HepG2 (cell line): ENCODE measurements at regions not wholly inside any gene's neighbourhood (a gene's known extent, or its start where the extent isn't known, plus 50 kb on each side); places are given as distances from the start of the nearest gene placed in this dataset.

Experiments
- ARNT2 ChIP-seq: sonication (generic); formaldehyde crosslinking; IDR thresholded peaks from 2 replicates; pipeline ENCODE4 v1.8.0; 2022; ENCODE audit warnings: mild to moderate bottlenecking, low read depth, missing genetic modification reagents, moderate library complexity
- BCL6 ChIP-seq: IDR thresholded peaks from 2 replicates; pipeline ENCODE4 v1.6.1; 2016; ENCODE audit warnings: missing genetic modification reagents, missing compliant biosample characterization
- CHD4 ChIP-seq: fragments of 200-600 bp; sonication (generic); IDR thresholded peaks from 2 replicates; pipeline ENCODE4 v1.7.0; 2017; ENCODE audit warnings: mild to moderate bottlenecking, low read length, borderline replicate concordance
- IRX3 ChIP-seq: sonication (generic); formaldehyde crosslinking; IDR thresholded peaks from 2 replicates; pipeline ENCODE4 v1.8.1; 2023; ENCODE audit warnings: mild to moderate bottlenecking, low read depth, missing genetic modification reagents, borderline replicate concordance
- TBL1XR1 ChIP-seq: fragments of 150-350 bp; IDR thresholded peaks from 2 replicates; pipeline ENCODE4 v1.6.1; 2014; ENCODE audit warnings: borderline replicate concordance, low read length; ENCODE audit not compliant: partially characterized antibody
- TCF7L2 ChIP-seq: IDR thresholded peaks from 2 replicates; pipeline ENCODE4 v1.6.1; 2011; ENCODE audit warnings: mild to moderate bottlenecking, low read depth, low read length, moderate library complexity
- ZNF563 ChIP-seq: sonication (generic); formaldehyde crosslinking; IDR thresholded peaks from 2 replicates; pipeline ENCODE4 v1.8.0; 2022; ENCODE audit warnings: mild to moderate bottlenecking, moderate library complexity, missing genetic modification reagents
- TF ChIP-seq, protein P1 (sequence below): sonication (generic); formaldehyde crosslinking; IDR thresholded peaks from 2 replicates; pipeline ENCODE4 v1.9.0; 2021; ENCODE audit warnings: missing genetic modification reagents, mild to moderate bottlenecking, borderline replicate concordance
- TF ChIP-seq, protein P2 (sequence below), 2 experiments: fragments of 450-650 bp in 1 of 2; sonication (generic) in 1 of 2; formaldehyde crosslinking; IDR thresholded peaks; 2 replicates each; pipeline versions ENCODE4 v1.5.0 to v1.8.0; 2020 to 2022; ENCODE audit warnings: mild to moderate bottlenecking in 1 of 2, missing genetic modification reagents in 1 of 2
- TF ChIP-seq, protein P3 (sequence below): sonication (generic); formaldehyde crosslinking; IDR thresholded peaks from 2 replicates; pipeline ENCODE4 v1.8.0; 2022; ENCODE audit warnings: missing genetic modification reagents, mild to moderate bottlenecking, borderline replicate concordance
- TF ChIP-seq, protein P4 (sequence below): sonication (generic); formaldehyde crosslinking; IDR thresholded peaks from 2 replicates; pipeline ENCODE4 v1.5.0; 2020; ENCODE audit warnings: missing genetic modification reagents, mild to moderate bottlenecking, borderline replicate concordance
- TF ChIP-seq, protein P5 (sequence below): sonication (generic); formaldehyde crosslinking; IDR thresholded peaks from 2 replicates; pipeline ENCODE4 v1.8.1; 2023; ENCODE audit warnings: mild to moderate bottlenecking, inconsistent platforms, moderate library complexity, missing genetic modification reagents, borderline replicate concordance
- TF ChIP-seq, protein P6 (sequence below): sonication (generic); formaldehyde crosslinking; IDR thresholded peaks from 2 replicates; pipeline ENCODE4 v1.4.0; 2020; ENCODE audit warnings: missing genetic modification reagents, borderline replicate concordance
- TF ChIP-seq, protein P7 (sequence below): sonication (generic); formaldehyde crosslinking; IDR thresholded peaks from 2 replicates; pipeline ENCODE4 v1.5.0; 2020; ENCODE audit warnings: missing genetic modification reagents

DNA sequence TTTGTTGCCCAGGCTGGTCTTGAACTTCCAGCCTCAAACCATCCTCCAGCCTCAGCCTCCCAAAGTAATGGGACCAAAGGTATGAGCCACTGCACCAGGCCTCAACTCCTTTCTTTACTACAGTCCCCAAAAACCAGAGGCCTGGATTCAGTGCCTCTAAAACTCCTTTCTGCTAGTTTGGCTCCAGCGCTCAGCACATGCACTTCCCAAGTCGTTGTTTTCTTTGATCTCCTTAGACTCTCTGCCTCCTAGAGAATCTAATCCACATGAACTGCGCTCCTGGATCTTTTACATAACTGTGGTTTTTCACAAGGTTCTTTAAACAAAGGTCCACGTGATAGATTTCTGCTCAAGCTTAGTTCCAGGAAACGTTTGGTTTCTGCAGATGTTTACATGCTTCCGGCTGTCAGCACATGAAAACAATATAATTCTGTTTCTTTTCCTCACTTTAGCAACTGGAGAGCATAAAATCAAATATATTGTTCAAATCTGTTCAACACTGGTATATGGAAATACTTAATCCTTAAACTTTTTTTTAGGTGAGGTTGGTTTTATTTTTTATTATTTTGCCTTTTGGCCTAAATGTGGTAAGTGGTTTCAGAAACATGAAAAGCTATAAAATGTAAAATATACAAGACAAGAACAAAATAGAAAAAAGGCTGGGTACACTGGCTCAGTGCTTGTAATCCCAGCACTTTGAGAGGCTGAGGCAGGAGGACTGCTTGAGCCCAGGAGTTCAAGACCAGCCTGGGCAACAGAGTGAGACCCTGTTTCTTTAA, 270.5 kb upstream of the MKLN1 start (continued):
- TF ChIP-seq BCL6 = peak; percentile 97
- TF ChIP-seq, protein P1, sequence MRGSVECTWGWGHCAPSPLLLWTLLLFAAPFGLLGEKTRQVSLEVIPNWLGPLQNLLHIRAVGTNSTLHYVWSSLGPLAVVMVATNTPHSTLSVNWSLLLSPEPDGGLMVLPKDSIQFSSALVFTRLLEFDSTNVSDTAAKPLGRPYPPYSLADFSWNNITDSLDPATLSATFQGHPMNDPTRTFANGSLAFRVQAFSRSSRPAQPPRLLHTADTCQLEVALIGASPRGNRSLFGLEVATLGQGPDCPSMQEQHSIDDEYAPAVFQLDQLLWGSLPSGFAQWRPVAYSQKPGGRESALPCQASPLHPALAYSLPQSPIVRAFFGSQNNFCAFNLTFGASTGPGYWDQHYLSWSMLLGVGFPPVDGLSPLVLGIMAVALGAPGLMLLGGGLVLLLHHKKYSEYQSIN = no peak
- TF ChIP-seq, protein P2, sequence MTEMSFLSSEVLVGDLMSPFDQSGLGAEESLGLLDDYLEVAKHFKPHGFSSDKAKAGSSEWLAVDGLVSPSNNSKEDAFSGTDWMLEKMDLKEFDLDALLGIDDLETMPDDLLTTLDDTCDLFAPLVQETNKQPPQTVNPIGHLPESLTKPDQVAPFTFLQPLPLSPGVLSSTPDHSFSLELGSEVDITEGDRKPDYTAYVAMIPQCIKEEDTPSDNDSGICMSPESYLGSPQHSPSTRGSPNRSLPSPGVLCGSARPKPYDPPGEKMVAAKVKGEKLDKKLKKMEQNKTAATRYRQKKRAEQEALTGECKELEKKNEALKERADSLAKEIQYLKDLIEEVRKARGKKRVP (CRISPR knock-in tag; IDR thresholded peaks at IDR 0.05) = peak in 1 of 2 experiments; percentile 86; a peak in 2 of 4 replicates
- TF ChIP-seq, protein P3, sequence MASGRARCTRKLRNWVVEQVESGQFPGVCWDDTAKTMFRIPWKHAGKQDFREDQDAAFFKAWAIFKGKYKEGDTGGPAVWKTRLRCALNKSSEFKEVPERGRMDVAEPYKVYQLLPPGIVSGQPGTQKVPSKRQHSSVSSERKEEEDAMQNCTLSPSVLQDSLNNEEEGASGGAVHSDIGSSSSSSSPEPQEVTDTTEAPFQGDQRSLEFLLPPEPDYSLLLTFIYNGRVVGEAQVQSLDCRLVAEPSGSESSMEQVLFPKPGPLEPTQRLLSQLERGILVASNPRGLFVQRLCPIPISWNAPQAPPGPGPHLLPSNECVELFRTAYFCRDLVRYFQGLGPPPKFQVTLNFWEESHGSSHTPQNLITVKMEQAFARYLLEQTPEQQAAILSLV = no peak
- no peak for TF ChIP-seq TBL1XR1
- TF ChIP-seq ZNF563 (CRISPR knock-in tag) = no peak
- TF ChIP-seq ARNT2 (CRISPR knock-in tag) = peak; percentile 73
- TF ChIP-seq, protein P4, sequence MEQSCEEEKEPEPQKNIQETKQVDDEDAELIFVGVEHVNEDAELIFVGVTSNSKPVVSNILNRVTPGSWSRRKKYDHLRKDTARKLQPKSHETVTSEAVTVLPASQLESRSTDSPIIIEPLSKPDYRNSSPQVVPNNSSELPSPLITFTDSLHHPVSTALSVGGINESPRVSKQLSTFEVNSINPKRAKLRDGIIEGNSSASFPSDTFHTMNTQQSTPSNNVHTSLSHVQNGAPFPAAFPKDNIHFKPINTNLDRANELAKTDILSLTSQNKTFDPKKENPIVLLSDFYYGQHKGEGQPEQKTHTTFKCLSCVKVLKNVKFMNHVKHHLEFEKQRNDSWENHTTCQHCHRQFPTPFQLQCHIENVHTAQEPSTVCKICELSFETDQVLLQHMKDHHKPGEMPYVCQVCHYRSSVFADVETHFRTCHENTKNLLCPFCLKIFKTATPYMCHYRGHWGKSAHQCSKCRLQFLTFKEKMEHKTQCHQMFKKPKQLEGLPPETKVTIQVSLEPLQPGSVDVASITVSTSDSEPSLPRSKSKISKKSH = no peak
- TF ChIP-seq, protein P5, sequence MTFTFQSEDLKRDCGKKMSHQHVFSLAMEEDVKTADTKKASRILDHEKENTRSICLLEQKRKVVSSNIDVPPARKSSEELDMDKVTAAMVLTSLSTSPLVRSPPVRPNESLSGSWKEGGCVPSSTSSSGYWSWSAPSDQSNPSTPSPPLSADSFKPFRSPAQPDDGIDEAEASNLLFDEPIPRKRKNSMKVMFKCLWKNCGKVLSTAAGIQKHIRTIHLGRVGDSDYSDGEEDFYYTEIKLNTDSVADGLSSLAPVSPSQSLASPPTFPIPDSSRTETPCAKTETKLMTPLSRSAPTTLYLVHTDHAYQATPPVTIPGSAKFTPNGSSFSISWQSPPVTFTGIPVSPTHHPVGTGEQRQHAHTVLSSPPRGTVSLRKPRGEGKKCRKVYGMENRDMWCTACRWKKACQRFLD (CRISPR knock-in tag) = no peak
- TF ChIP-seq TCF7L2 = no peak
- TF ChIP-seq IRX3 = no peak
- TF ChIP-seq, protein P6, sequence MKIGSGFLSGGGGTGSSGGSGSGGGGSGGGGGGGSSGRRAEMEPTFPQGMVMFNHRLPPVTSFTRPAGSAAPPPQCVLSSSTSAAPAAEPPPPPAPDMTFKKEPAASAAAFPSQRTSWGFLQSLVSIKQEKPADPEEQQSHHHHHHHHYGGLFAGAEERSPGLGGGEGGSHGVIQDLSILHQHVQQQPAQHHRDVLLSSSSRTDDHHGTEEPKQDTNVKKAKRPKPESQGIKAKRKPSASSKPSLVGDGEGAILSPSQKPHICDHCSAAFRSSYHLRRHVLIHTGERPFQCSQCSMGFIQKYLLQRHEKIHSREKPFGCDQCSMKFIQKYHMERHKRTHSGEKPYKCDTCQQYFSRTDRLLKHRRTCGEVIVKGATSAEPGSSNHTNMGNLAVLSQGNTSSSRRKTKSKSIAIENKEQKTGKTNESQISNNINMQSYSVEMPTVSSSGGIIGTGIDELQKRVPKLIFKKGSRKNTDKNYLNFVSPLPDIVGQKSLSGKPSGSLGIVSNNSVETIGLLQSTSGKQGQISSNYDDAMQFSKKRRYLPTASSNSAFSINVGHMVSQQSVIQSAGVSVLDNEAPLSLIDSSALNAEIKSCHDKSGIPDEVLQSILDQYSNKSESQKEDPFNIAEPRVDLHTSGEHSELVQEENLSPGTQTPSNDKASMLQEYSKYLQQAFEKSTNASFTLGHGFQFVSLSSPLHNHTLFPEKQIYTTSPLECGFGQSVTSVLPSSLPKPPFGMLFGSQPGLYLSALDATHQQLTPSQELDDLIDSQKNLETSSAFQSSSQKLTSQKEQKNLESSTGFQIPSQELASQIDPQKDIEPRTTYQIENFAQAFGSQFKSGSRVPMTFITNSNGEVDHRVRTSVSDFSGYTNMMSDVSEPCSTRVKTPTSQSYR (CRISPR knock-in tag) = peak; percentile 22; the same call in 1 of the 2 replicates
- TF ChIP-seq, protein P7, sequence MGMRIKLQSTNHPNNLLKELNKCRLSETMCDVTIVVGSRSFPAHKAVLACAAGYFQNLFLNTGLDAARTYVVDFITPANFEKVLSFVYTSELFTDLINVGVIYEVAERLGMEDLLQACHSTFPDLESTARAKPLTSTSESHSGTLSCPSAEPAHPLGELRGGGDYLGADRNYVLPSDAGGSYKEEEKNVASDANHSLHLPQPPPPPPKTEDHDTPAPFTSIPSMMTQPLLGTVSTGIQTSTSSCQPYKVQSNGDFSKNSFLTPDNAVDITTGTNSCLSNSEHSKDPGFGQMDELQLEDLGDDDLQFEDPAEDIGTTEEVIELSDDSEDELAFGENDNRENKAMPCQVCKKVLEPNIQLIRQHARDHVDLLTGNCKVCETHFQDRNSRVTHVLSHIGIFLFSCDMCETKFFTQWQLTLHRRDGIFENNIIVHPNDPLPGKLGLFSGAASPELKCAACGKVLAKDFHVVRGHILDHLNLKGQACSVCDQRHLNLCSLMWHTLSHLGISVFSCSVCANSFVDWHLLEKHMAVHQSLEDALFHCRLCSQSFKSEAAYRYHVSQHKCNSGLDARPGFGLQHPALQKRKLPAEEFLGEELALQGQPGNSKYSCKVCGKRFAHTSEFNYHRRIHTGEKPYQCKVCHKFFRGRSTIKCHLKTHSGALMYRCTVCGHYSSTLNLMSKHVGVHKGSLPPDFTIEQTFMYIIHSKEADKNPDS (CRISPR knock-in tag) = no peak
- TF ChIP-seq CHD4 = no peak; the same call in 1 of the 2 replicates
